ENCODE measurements at regions not wholly inside any gene's neighbourhood (a gene's known extent, or its start where the extent isn't known, plus 50 kb on each side); places are given as distances from the start of the nearest gene placed in this dataset.

GRCh38 chr3:152097770-152098169, 171.0 kb upstream of the MBNL1 start (continued):
- TF ChIP-seq FOSL1 (IDR thresholded peaks at IDR 0.05; ENCODE audit: low read depth) (no peak), EZH2 (IDR thresholded peaks at IDR 0.05) (no peak), POLR2AphosphoS5 (IDR thresholded peaks at IDR 0.05; ENCODE audit: low read depth, low read length) (no peak)

GRCh38 chr3:152100491-152101132, 168.1 kb upstream of the MBNL1 start:
- H2AFZ ChIP-seq (ENCODE audit: low read depth, low read length, poor library complexity, severe bottlenecking): no peak overlapping the region
- ChIA-PET POLR2A (no interaction called here), RAD21 (ENCODE audit: low non-redundant PET in 1 of 2, low total read pairs in 2 of 2, uncharacterized antibody in 2 of 2, unreplicated experiment in 2 of 2) (no interaction called here), CTCF (interaction anchor here (1.2 kb wide), 1 partner anchor 23 kb away, joined by 3 read pairs; no protein-coding TSS in a partner anchor)
- DNase-seq (ENCODE audit: low read depth, low spot score) (no peak), ATAC-seq (no peak)
- no peak overlapping the region for H3K4me2 ChIP-seq (ENCODE audit: low read length)
- H4K20me1 ChIP-seq (ENCODE audit: insufficient read depth): no peaks in the 10 kb centered on the region
- no peaks in the 10 kb centered on the region for H3K9me2 ChIP-seq (ENCODE audit: insufficient read depth)
- H3K9me3 ChIP-seq (ENCODE audit: control insufficient read depth in 1 of 2, insufficient read depth in 1 of 2, low read depth in 1 of 2, low read length in 2 of 2): no peaks in the 10 kb centered on the region
- no TSS peak for BruUV-seq (replicated peaks)
- no peaks in the 10 kb centered on the region for H3K79me2 ChIP-seq (ENCODE audit: insufficient read depth, low read length)
- no peak overlapping the region for H3K4me3 ChIP-seq (replicated peaks in 1 of 2; ENCODE audit: low read depth in 1 of 2, low read length in 2 of 2)
- no peaks in the 10 kb centered on the region for H3K27me3 ChIP-seq (ENCODE audit: insufficient read depth, low read length)
- no peak overlapping the region for H3K9ac ChIP-seq (ENCODE audit: low read length)
- H3K4me1 ChIP-seq (ENCODE audit: control insufficient read depth in 1 of 2, insufficient read depth in 2 of 2, low read length in 2 of 2): no peaks in the 10 kb centered on the region; a peak in 1 of 4 replicates
- no peaks in the 10 kb centered on the region for H3K36me3 ChIP-seq (ENCODE audit: control insufficient read depth in 1 of 2, insufficient read depth in 2 of 2, low read length in 2 of 2)
- H3K27ac ChIP-seq (ENCODE audit: low read depth, low read length): no peak overlapping the region
- no peak for TF ChIP-seq ZFX (IDR thresholded peaks at IDR 0.05)
- no peak for TF ChIP-seq MAX (IDR thresholded peaks at IDR 0.05)
- TF ChIP-seq SP1 (IDR thresholded peaks at IDR 0.05; ENCODE audit: low read depth): no peak
- TF ChIP-seq YY1 (IDR thresholded peaks at IDR 0.05; ENCODE audit: extremely low read depth, insufficient replicate concordance, low read depth, low read length): no peak
- no peak for TF ChIP-seq POLR2A (IDR thresholded peaks at IDR 0.05; ENCODE audit: borderline replicate concordance, extremely low read depth, insufficient read depth, insufficient read length)
- peak; percentile 90 for TF ChIP-seq CEBPB (IDR thresholded peaks at IDR 0.05; ENCODE audit: low read depth)
- no peak for TF ChIP-seq REST (IDR thresholded peaks at IDR 0.05; ENCODE audit: low read depth)
- no peak for TF ChIP-seq EZH2phosphoT487 (IDR thresholded peaks at IDR 0.05; ENCODE audit: borderline replicate concordance)
- intact Hi-C loops (cut with micrococcal nuclease): no loop called here

Data from HCT116 (cell line).